ENCODE measurements at regions not wholly inside any gene's neighbourhood (a gene's known extent, or its start where the extent isn't known, plus 50 kb on each side); places are given as distances from the start of the nearest gene placed in this dataset.

- Histone ChIP-seq H3K4me3 (ENCODE audit: control extremely low read depth in 1 of 5, extremely low read depth in 1 of 5, insufficient read depth in 1 of 5, low read depth in 2 of 5, low read length in 4 of 5) (no peak overlapping the region), H3K4me2 (replicated peaks; ENCODE audit: low read depth, low read length, poor library complexity, severe bottlenecking) (no peak overlapping the region), H3K79me2 (ENCODE audit: control insufficient read depth, insufficient read depth, low read length) (no peaks in the 10 kb centered on the region), H3K9me3 (ENCODE audit: control extremely low read depth in 1 of 3, control insufficient read depth in 2 of 3, insufficient read depth in 1 of 3, low read length in 2 of 3) (no peaks in the 10 kb centered on the region), H2AFZ (ENCODE audit: insufficient read depth, low read depth, low read length, poor library complexity, severe bottlenecking) (no peak overlapping the region), H3K9ac (ENCODE audit: low read length) (no peak overlapping the region), H4K20me1 (ENCODE audit: control insufficient read depth, insufficient read depth, low read length, poor library complexity, severe bottlenecking) (no peaks in the 10 kb centered on the region), H3K27me3 (replicated peaks in 1 of 4; ENCODE audit: control extremely low read depth in 1 of 4, control insufficient read depth in 3 of 4, insufficient read depth in 4 of 4, low read length in 3 of 4) (no peaks in the 10 kb centered on the region), H3K4me1 (ENCODE audit: control insufficient read depth in 2 of 2, insufficient read depth in 2 of 2, low read length in 2 of 2) (no peaks in the 10 kb centered on the region), H3K27ac (ENCODE audit: low read length in 2 of 2) (no peak overlapping the region), H3K36me3 (replicated peaks in 1 of 2; ENCODE audit: control extremely low read depth in 1 of 2, control insufficient read depth in 1 of 2, extremely low read depth in 1 of 2, insufficient read depth in 2 of 2, low read length in 1 of 2) (no peaks in the 10 kb centered on the region)
- intact Hi-C loops (cut with micrococcal nuclease), result no loop called here
- DNase-seq (no peak), ATAC-seq (ENCODE audit: low read depth) (no peak)
- H3K27ac Mint-ChIP-seq, result no peak overlapping the region
- no peak for TF ChIP-seq EZH2 (IDR thresholded peaks at IDR 0.05; ENCODE audit: borderline replicate concordance, insufficient read depth, low read depth, low read length, poor library complexity, severe bottlenecking)
- TF ChIP-seq, protein P1, sequence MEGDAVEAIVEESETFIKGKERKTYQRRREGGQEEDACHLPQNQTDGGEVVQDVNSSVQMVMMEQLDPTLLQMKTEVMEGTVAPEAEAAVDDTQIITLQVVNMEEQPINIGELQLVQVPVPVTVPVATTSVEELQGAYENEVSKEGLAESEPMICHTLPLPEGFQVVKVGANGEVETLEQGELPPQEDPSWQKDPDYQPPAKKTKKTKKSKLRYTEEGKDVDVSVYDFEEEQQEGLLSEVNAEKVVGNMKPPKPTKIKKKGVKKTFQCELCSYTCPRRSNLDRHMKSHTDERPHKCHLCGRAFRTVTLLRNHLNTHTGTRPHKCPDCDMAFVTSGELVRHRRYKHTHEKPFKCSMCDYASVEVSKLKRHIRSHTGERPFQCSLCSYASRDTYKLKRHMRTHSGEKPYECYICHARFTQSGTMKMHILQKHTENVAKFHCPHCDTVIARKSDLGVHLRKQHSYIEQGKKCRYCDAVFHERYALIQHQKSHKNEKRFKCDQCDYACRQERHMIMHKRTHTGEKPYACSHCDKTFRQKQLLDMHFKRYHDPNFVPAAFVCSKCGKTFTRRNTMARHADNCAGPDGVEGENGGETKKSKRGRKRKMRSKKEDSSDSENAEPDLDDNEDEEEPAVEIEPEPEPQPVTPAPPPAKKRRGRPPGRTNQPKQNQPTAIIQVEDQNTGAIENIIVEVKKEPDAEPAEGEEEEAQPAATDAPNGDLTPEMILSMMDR (IDR thresholded peaks at IDR 0.05), result no peak
- ChIA-PET CTCF (no interaction called here), POLR2A (no interaction called here)
- H3K4me1 Mint-ChIP-seq, result no peaks in the 10 kb centered on the region
- WGBS (ENCODE audit: insufficient coverage), result no CpG with 5 or more reads among the region's 4 CpGs
- H3K4me3 Mint-ChIP-seq, result no peak overlapping the region
- no peaks in the 10 kb centered on the region for H3K27me3 Mint-ChIP-seq
- peaks cover 4% of the 10 kb centered on the region for H3K9me3 Mint-ChIP-seq (ENCODE audit: insufficient read depth)
Measured at GRCh38 chr12:58639318-58639934, 280.9 kb downstream of the LRIG3 start.

DNA sequence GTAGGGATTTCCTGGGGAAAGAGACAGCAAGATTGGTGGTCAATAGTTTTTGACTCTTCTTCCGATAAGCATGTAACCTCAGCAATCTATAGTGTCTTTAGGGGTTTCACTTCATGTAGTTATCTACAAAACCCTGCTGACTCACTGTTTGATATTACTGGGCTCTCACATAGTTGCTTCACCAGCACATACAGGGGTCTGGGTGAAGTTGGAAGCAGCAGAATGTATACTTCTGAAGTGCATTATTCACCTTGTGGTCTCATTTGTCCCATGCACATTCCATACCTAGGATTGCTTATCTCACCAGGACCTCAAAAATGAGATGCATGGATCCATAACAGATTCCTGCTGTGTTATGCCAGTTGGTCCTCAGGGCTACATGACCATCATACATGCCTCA lies 280.0 kb downstream of the LRIG3 start:
- Histone ChIP-seq H3K9me3 (ENCODE audit: control extremely low read depth in 1 of 3, control insufficient read depth in 2 of 3, insufficient read depth in 1 of 3, low read length in 2 of 3) (no peaks in the 10 kb centered on the region), H3K79me2 (ENCODE audit: control insufficient read depth, insufficient read depth, low read length) (no peaks in the 10 kb centered on the region), H3K4me2 (replicated peaks; ENCODE audit: low read depth, low read length, poor library complexity, severe bottlenecking) (no peak overlapping the region), H3K4me1 (ENCODE audit: control insufficient read depth in 2 of 2, insufficient read depth in 2 of 2, low read length in 2 of 2) (no peaks in the 10 kb centered on the region), H3K27me3 (replicated peaks in 1 of 4; ENCODE audit: control extremely low read depth in 1 of 4, control insufficient read depth in 3 of 4, insufficient read depth in 4 of 4, low read length in 3 of 4) (no peaks in the 10 kb centered on the region), H3K4me3 (ENCODE audit: control extremely low read depth in 1 of 5, extremely low read depth in 1 of 5, insufficient read depth in 1 of 5, low read depth in 2 of 5, low read length in 4 of 5) (no peak overlapping the region), H4K20me1 (ENCODE audit: control insufficient read depth, insufficient read depth, low read length, poor library complexity, severe bottlenecking) (no peaks in the 10 kb centered on the region), H3K27ac (ENCODE audit: low read length in 2 of 2) (no peak overlapping the region), H2AFZ (ENCODE audit: insufficient read depth, low read depth, low read length, poor library complexity, severe bottlenecking) (no peak overlapping the region), H3K36me3 (replicated peaks in 1 of 2; ENCODE audit: control extremely low read depth in 1 of 2, control insufficient read depth in 1 of 2, extremely low read depth in 1 of 2, insufficient read depth in 2 of 2, low read length in 1 of 2) (no peaks in the 10 kb centered on the region), H3K9ac (ENCODE audit: low read length) (no peak overlapping the region)
- intact Hi-C loops (cut with micrococcal nuclease), result no loop called here
- no CpG with 5 or more reads among the region's 1 CpG for WGBS (ENCODE audit: insufficient coverage)
- ATAC-seq (ENCODE audit: low read depth), result no peak
- H3K27ac Mint-ChIP-seq, result no peak overlapping the region
- ChIA-PET CTCF (interaction anchor here (0.7 kb wide), 1 partner anchor 428 kb away, joined by 3 read pairs; no protein-coding TSS in a partner anchor), POLR2A (no interaction called here)
- no peaks in the 10 kb centered on the region for H3K27me3 Mint-ChIP-seq
- no peaks in the 10 kb centered on the region for H3K4me1 Mint-ChIP-seq
- no peak for DNase-seq
- H3K9me3 Mint-ChIP-seq (ENCODE audit: insufficient read depth), result peaks cover 4% of the 10 kb centered on the region
- no peak for TF ChIP-seq EZH2 (IDR thresholded peaks at IDR 0.05; ENCODE audit: borderline replicate concordance, insufficient read depth, low read depth, low read length, poor library complexity, severe bottlenecking)
- TF ChIP-seq, protein P1 (IDR thresholded peaks at IDR 0.05), result no peak
- H3K4me3 Mint-ChIP-seq, result no peak overlapping the region

All from B cell (primary cell).